ENCODE measurements at regions not wholly inside any gene's neighbourhood (a gene's known extent, or its start where the extent isn't known, plus 50 kb on each side); places are given as distances from the start of the nearest gene placed in this dataset.

- 45% methylated on average over 2 of the region's 2 CpGs for WGBS (ENCODE audit: insufficient coverage, insufficient replicate concordance, low lambda C conversion rate, missing lambda C conversion rate)
- in situ Hi-C loops (cut with MboI), result no loop called here
These were observed 532.4 kb downstream of the INHBA start for GRCh38 chr7:41170466-41170865.

More at GRCh38 chr7:41170466-41170865, 532.4 kb downstream of the INHBA start:
- FAIRE-seq, result no peak
- Histone ChIP-seq H3K27me3 (replicated peaks in 1 of 2; ENCODE audit: control insufficient read depth in 2 of 2, insufficient read depth in 2 of 2, low read length in 1 of 2) (no peaks in the 10 kb centered on the region), H3K4me3 (no peak overlapping the region), H4K20me1 (ENCODE audit: control insufficient read depth, insufficient read depth) (no peaks in the 10 kb centered on the region), H3K9me3 (replicated peaks; ENCODE audit: control insufficient read depth, insufficient read depth, low read length) (no peaks in the 10 kb centered on the region), H2AFZ (ENCODE audit: control insufficient read depth, low read depth, low read length) (no peak overlapping the region), H3K4me2 (ENCODE audit: control insufficient read depth, insufficient read depth) (no peak overlapping the region), H3K9ac (ENCODE audit: control insufficient read depth, insufficient read depth, low read length) (no peak overlapping the region), H3K4me1 (ENCODE audit: control insufficient read depth, insufficient read depth, low read length) (no peaks in the 10 kb centered on the region), H3K36me3 (ENCODE audit: control insufficient read depth in 2 of 2, insufficient read depth in 2 of 2, low read length in 1 of 2) (no peaks in the 10 kb centered on the region), H3K79me2 (ENCODE audit: control insufficient read depth, insufficient read depth, low read length) (no peaks in the 10 kb centered on the region), H3K27ac (ENCODE audit: control insufficient read depth, insufficient read depth) (no peak overlapping the region)
- BruUV-seq (replicated peaks), result no TSS peak
- RAD21 ChIA-PET (ENCODE audit: unreplicated experiment), result no interaction called here
- no peak for DNase-seq (ENCODE audit: low read depth, low spot score)
- CTCF ChIA-PET, result no interaction called here
- intact Hi-C loops (cut with micrococcal nuclease; ENCODE audit: unreplicated experiment), result no loop called here
- no peak for ATAC-seq
- TF ChIP-seq RBBP5 (conservative IDR thresholded peaks at IDR 0.05), result no peak
- no peak for TF ChIP-seq STAT1 (conservative IDR thresholded peaks at IDR 0.05)
- TF ChIP-seq RAD21 (IDR thresholded peaks at IDR 0.05; ENCODE audit: insufficient read depth, low read depth, low read length), result no peak
- no peak for TF ChIP-seq EP300 (IDR thresholded peaks at IDR 0.05; ENCODE audit: borderline replicate concordance in 1 of 2, control insufficient read depth in 1 of 2, low read depth in 2 of 2, low read length in 2 of 2)
- no peak for TF ChIP-seq TCF12 (IDR thresholded peaks at IDR 0.05; ENCODE audit: low read depth, low read length)
- no peak for TF ChIP-seq ATF7 (IDR thresholded peaks at IDR 0.05; ENCODE audit: low read depth)
- TF ChIP-seq CBX3 (IDR thresholded peaks at IDR 0.05; ENCODE audit: borderline replicate concordance, low read depth), result no peak
- TF ChIP-seq HDAC2 (IDR thresholded peaks at IDR 0.05), result no peak
- no peak for TF ChIP-seq IKZF2 (IDR thresholded peaks at IDR 0.05)
- TF ChIP-seq, protein P1, sequence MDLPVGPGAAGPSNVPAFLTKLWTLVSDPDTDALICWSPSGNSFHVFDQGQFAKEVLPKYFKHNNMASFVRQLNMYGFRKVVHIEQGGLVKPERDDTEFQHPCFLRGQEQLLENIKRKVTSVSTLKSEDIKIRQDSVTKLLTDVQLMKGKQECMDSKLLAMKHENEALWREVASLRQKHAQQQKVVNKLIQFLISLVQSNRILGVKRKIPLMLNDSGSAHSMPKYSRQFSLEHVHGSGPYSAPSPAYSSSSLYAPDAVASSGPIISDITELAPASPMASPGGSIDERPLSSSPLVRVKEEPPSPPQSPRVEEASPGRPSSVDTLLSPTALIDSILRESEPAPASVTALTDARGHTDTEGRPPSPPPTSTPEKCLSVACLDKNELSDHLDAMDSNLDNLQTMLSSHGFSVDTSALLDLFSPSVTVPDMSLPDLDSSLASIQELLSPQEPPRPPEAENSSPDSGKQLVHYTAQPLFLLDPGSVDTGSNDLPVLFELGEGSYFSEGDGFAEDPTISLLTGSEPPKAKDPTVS (IDR thresholded peaks at IDR 0.05; ENCODE audit: low read depth, low read length), result no peak
- TF ChIP-seq HDGF (IDR thresholded peaks at IDR 0.05), result no peak
- no peak for TF ChIP-seq GATAD2B (conservative IDR thresholded peaks at IDR 0.05; ENCODE audit: low read depth)
- TF ChIP-seq, protein P2, sequence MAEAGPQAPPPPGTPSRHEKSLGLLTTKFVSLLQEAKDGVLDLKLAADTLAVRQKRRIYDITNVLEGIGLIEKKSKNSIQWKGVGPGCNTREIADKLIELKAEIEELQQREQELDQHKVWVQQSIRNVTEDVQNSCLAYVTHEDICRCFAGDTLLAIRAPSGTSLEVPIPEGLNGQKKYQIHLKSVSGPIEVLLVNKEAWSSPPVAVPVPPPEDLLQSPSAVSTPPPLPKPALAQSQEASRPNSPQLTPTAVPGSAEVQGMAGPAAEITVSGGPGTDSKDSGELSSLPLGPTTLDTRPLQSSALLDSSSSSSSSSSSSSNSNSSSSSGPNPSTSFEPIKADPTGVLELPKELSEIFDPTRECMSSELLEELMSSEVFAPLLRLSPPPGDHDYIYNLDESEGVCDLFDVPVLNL (IDR thresholded peaks at IDR 0.05; ENCODE audit: low read depth, low read length), result no peak
- TF ChIP-seq, protein P3, sequence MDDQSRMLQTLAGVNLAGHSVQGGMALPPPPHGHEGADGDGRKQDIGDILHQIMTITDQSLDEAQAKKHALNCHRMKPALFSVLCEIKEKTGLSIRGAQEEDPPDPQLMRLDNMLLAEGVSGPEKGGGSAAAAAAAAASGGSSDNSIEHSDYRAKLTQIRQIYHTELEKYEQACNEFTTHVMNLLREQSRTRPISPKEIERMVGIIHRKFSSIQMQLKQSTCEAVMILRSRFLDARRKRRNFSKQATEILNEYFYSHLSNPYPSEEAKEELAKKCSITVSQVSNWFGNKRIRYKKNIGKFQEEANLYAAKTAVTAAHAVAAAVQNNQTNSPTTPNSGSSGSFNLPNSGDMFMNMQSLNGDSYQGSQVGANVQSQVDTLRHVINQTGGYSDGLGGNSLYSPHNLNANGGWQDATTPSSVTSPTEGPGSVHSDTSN (IDR thresholded peaks at IDR 0.05; ENCODE audit: insufficient replicate concordance, low read depth, low read length), result no peak
- TF ChIP-seq MEF2A (IDR thresholded peaks at IDR 0.05; ENCODE audit: insufficient read depth, low read depth, low read length), result no peak
- no peak for TF ChIP-seq ATF2 (IDR thresholded peaks at IDR 0.05; ENCODE audit: low read length)
- TF ChIP-seq RB1 (IDR thresholded peaks at IDR 0.05; ENCODE audit: borderline replicate concordance), result no peak
- no peak for TF ChIP-seq TBL1XR1 (IDR thresholded peaks at IDR 0.05; ENCODE audit: low read depth, low read length)
- POLR2A ChIA-PET, result interaction anchor here (0.5 kb wide), 1 partner anchor 1189 kb away, joined by 3 read pairs; no protein-coding TSS in a partner anchor
- SMC1A ChIA-PET (ENCODE audit: uncharacterized antibody, unreplicated experiment), result no interaction called here

All from GM12878 (cell line).